ENCODE measurements at regions not wholly inside any gene's neighbourhood (a gene's known extent, or its start where the extent isn't known, plus 50 kb on each side); places are given as distances from the start of the nearest gene placed in this dataset.

GRCh38 chr3:178233371-178234071, 302.7 kb upstream of the KCNMB2 start:
- H3K79me1 ChIP-seq (ENCODE audit: low read depth, low read length) = no peaks in the 10 kb centered on the region
- no peak overlapping the region for H4K91ac ChIP-seq (replicated peaks; ENCODE audit: insufficient read length, low read length)
- DNase-seq (ENCODE audit: low read depth in 1 of 2, low spot score in 2 of 2) = no peak
- H3K23me2 ChIP-seq (ENCODE audit: low read depth, low read length) = no peaks in the 10 kb centered on the region
- no peaks in the 10 kb centered on the region for H4K20me1 ChIP-seq (replicated peaks in 1 of 2; ENCODE audit: control insufficient read depth in 1 of 2, insufficient read depth in 2 of 2, low read length in 2 of 2)
- H3K36me3 ChIP-seq (ENCODE audit: control insufficient read depth in 2 of 4, insufficient read depth in 4 of 4, low read length in 3 of 4) = no peaks in the 10 kb centered on the region
- peaks cover 0 to 13% (median 1%) of the 10 kb centered on the region in 4 experiments; a peak in 2 of 7 replicates for H3K4me1 ChIP-seq (replicated peaks in 1 of 4; ENCODE audit: control insufficient read depth in 3 of 4, insufficient read depth in 4 of 4, low read length in 3 of 4)
- no peak overlapping the region for H4K8ac ChIP-seq (ENCODE audit: extremely low read depth, insufficient read depth, low read length)
- no peak overlapping the region for H2BK20ac ChIP-seq (ENCODE audit: low read length)
- no peak for TF ChIP-seq ATF3 (IDR thresholded peaks at IDR 0.05; ENCODE audit: insufficient read depth, low read depth, low read length)
- no peak overlapping the region for H3K27ac ChIP-seq (ENCODE audit: low read depth, low read length)
- no peak overlapping the region for H2BK12ac ChIP-seq (ENCODE audit: low read depth, low read length)
- H2AFZ ChIP-seq (ENCODE audit: low read length) = no peak overlapping the region
- H3K4me3 ChIP-seq (ENCODE audit: extremely low read depth in 1 of 4, insufficient read depth in 2 of 4, low read depth in 3 of 4, low read length in 4 of 4) = no peak overlapping the region
- CTCF ChIA-PET (ENCODE audit: partially characterized antibody) = interaction anchor here (2.0 kb wide), 1 partner anchor 11 kb away, joined by 4 read pairs; no protein-coding TSS in a partner anchor
- H3K79me2 ChIP-seq (ENCODE audit: control insufficient read depth in 1 of 2, insufficient read depth in 2 of 2, low read length in 2 of 2) = no peaks in the 10 kb centered on the region
- H2AK5ac ChIP-seq (ENCODE audit: low read depth, low read length) = 0 out of 2 replicates have a peak overlapping the region, but pooled peaks have one; percentile 2
- POLR2A ChIA-PET (ENCODE audit: partially characterized antibody) = no interaction called here
- H3K9me3 ChIP-seq (ENCODE audit: insufficient read depth in 2 of 2, low read depth in 1 of 2, low read length in 1 of 2) = peaks cover 5 to 9% of the 10 kb centered on the region in 2 experiments; a peak in 2 of 4 replicates
- no peaks in the 10 kb centered on the region for H3K27me3 ChIP-seq (replicated peaks in 1 of 4; ENCODE audit: control insufficient read depth in 3 of 4, extremely low read depth in 1 of 4, insufficient read depth in 3 of 4, low read length in 3 of 4)
- no peak overlapping the region for H2BK15ac ChIP-seq (ENCODE audit: low read length)
- H3K4ac ChIP-seq (replicated peaks; ENCODE audit: insufficient read length, low read depth, low read length) = no peak overlapping the region
- no peak overlapping the region for H3K4me2 ChIP-seq (ENCODE audit: insufficient read depth in 1 of 2, low read depth in 2 of 2, low read length in 2 of 2)
- no peak for FAIRE-seq
- no peak overlapping the region for H2BK120ac ChIP-seq (replicated peaks; ENCODE audit: low read depth, low read length)
- WGBS, 2 experiments (ENCODE audit: extremely low coverage in 1 of 2, insufficient coverage in 1 of 2, insufficient read length in 1 of 2, insufficient replicate concordance in 2 of 2, low coverage in 1 of 2, low lambda C conversion rate in 2 of 2, missing lambda C conversion rate in 1 of 2) = 93% methylated on average over 5 of the region's 5 CpGs; no CpG with 5 or more reads in 1 of the 2 experiments
- H3K23ac ChIP-seq (ENCODE audit: insufficient read length) = no peak overlapping the region
- no peak overlapping the region for H3K56ac ChIP-seq (replicated peaks; ENCODE audit: insufficient read length, low read depth, low read length)
- H4K5ac ChIP-seq (ENCODE audit: insufficient read length, low read depth, low read length) = no peak overlapping the region
- no peak overlapping the region for H3K14ac ChIP-seq (ENCODE audit: insufficient read length)
- H2BK5ac ChIP-seq (ENCODE audit: low read depth, low read length) = no peak overlapping the region
- no peak overlapping the region for H3K9ac ChIP-seq (replicated peaks in 1 of 4; ENCODE audit: extremely low read depth in 1 of 4, low read depth in 3 of 4, low read length in 3 of 4)
- no peak overlapping the region for H3K18ac ChIP-seq (ENCODE audit: extremely low read depth, low read length)
